ENCODE measurements at regions not wholly inside any gene's neighbourhood (a gene's known extent, or its start where the extent isn't known, plus 50 kb on each side); places are given as distances from the start of the nearest gene placed in this dataset.

- Histone ChIP-seq H3K27ac (ENCODE audit: control insufficient read depth, insufficient read depth, low read length) (no peak overlapping the region), H3K9ac (ENCODE audit: control insufficient read depth, extremely low read depth, insufficient read depth, low read length) (no peak overlapping the region), H3K4me1 (ENCODE audit: control insufficient read depth, extremely low read depth, insufficient read depth, low read length) (no peaks in the 10 kb centered on the region), H4K20me1 (ENCODE audit: control insufficient read depth, extremely low read depth, insufficient read depth, low read length) (no peaks in the 10 kb centered on the region), H3K9me3 (ENCODE audit: control insufficient read depth, low read depth, low read length) (no peaks in the 10 kb centered on the region), H3K9me1 (ENCODE audit: control insufficient read depth, extremely low read depth, insufficient read depth, low read length) (no peaks in the 10 kb centered on the region), H3K4me2 (ENCODE audit: control insufficient read depth, extremely low read depth, insufficient read depth, low read depth, low read length) (no peak overlapping the region), H3K36me3 (ENCODE audit: control insufficient read depth in 2 of 2, extremely low read depth in 1 of 2, insufficient read depth in 2 of 2, low read length in 2 of 2) (no peaks in the 10 kb centered on the region), H3K27me3 (ENCODE audit: control insufficient read depth, extremely low read depth, insufficient read depth, low read length) (peaks cover 2% of the 10 kb centered on the region), H3K79me2 (ENCODE audit: control insufficient read depth, insufficient read depth, low read length) (no peaks in the 10 kb centered on the region), H3K4me3 (ENCODE audit: control insufficient read depth in 2 of 3, extremely low read depth in 1 of 3, insufficient read depth in 2 of 3, low read depth in 1 of 3, low read length in 3 of 3) (no peak overlapping the region), H2AFZ (ENCODE audit: control insufficient read depth, low read length) (no peak overlapping the region)
- TF ChIP-seq EZH2 (IDR thresholded peaks at IDR 0.05; ENCODE audit: low read length): no peak
- TF ChIP-seq CTCF (optimal IDR thresholded peaks at IDR 0.05 in 1 of 3, IDR thresholded peaks at IDR 0.05 in 1 of 3, conservative IDR thresholded peaks at IDR 0.05 in 1 of 3; ENCODE audit: extremely low read depth in 1 of 3, insufficient read depth in 2 of 3, low read length in 3 of 3): no peak
- FAIRE-seq (no peak), DNase-seq (ENCODE audit: low read depth, low spot score) (no peak)
- dilution Hi-C loops (cut with MboI; ENCODE audit: extremely low pct_ligation_motif_present, low sequenced_read_pairs): loop anchor here (25.0 kb wide), 1 partner anchor 130 kb away; no protein-coding TSS in a partner anchor
These were observed 52.1 kb upstream of the MYEOV start for GRCh38 chr11:69241844-69242243.

- Histone ChIP-seq H3K9me1 (ENCODE audit: control insufficient read depth, extremely low read depth, insufficient read depth, low read length) (no peaks in the 10 kb centered on the region), H3K4me1 (ENCODE audit: control insufficient read depth, extremely low read depth, insufficient read depth, low read length) (no peaks in the 10 kb centered on the region), H3K4me3 (ENCODE audit: control insufficient read depth in 2 of 3, extremely low read depth in 1 of 3, insufficient read depth in 2 of 3, low read depth in 1 of 3, low read length in 3 of 3) (no peak overlapping the region), H3K36me3 (ENCODE audit: control insufficient read depth in 2 of 2, extremely low read depth in 1 of 2, insufficient read depth in 2 of 2, low read length in 2 of 2) (no peaks in the 10 kb centered on the region), H3K27ac (ENCODE audit: control insufficient read depth, insufficient read depth, low read length) (no peak overlapping the region), H3K79me2 (ENCODE audit: control insufficient read depth, insufficient read depth, low read length) (no peaks in the 10 kb centered on the region), H4K20me1 (ENCODE audit: control insufficient read depth, extremely low read depth, insufficient read depth, low read length) (no peaks in the 10 kb centered on the region), H3K9me3 (ENCODE audit: control insufficient read depth, low read depth, low read length) (no peaks in the 10 kb centered on the region), H2AFZ (ENCODE audit: control insufficient read depth, low read length) (no peak overlapping the region), H3K4me2 (ENCODE audit: control insufficient read depth, extremely low read depth, insufficient read depth, low read depth, low read length) (no peak overlapping the region), H3K9ac (ENCODE audit: control insufficient read depth, extremely low read depth, insufficient read depth, low read length) (no peak overlapping the region), H3K27me3 (ENCODE audit: control insufficient read depth, extremely low read depth, insufficient read depth, low read length) (peaks cover 2% of the 10 kb centered on the region)
- no peak for FAIRE-seq
- dilution Hi-C loops (cut with MboI; ENCODE audit: extremely low pct_ligation_motif_present, low sequenced_read_pairs): loop anchor here (25.0 kb wide), 1 partner anchor 130 kb away; no protein-coding TSS in a partner anchor
- TF ChIP-seq CTCF (optimal IDR thresholded peaks at IDR 0.05 in 1 of 3, IDR thresholded peaks at IDR 0.05 in 1 of 3, conservative IDR thresholded peaks at IDR 0.05 in 1 of 3; ENCODE audit: extremely low read depth in 1 of 3, insufficient read depth in 2 of 3, low read length in 3 of 3): no peak
- TF ChIP-seq EZH2 (IDR thresholded peaks at IDR 0.05; ENCODE audit: low read length): no peak
- DNase-seq (ENCODE audit: low read depth, low spot score): no peak
These were observed 51.6 kb upstream of the MYEOV start for GRCh38 chr11:69242266-69242920.
